HepG2 (cell line): ENCODE measurements at regions not wholly inside any gene's neighbourhood (a gene's known extent, or its start where the extent isn't known, plus 50 kb on each side); places are given as distances from the start of the nearest gene placed in this dataset.
A peak's percentile ranks its signal among the peaks of the same experiment; 100 is the strongest.

ENCODE experiments used
- AHDC1 ChIP-seq: sonication (generic); formaldehyde crosslinking; IDR thresholded peaks from 2 replicates; pipeline ENCODE4 v1.5.1; 2020; ENCODE audit warnings: mild to moderate bottlenecking, missing genetic modification reagents, borderline replicate concordance
- BORCS8-MEF2B ChIP-seq: sonication (generic); formaldehyde crosslinking; IDR thresholded peaks from 2 replicates; pipeline ENCODE4 v1.8.0; 2022; ENCODE audit warnings: mild to moderate bottlenecking, missing genetic modification reagents
- GABPA ChIP-seq, 2 experiments: IDR thresholded peaks; 2 replicates each; pipeline ENCODE4 v1.6.1; 2011 to 2016; ENCODE audit warnings: low read depth in 2 of 2, low read length in 1 of 2, missing biosample characterization in 1 of 2, missing genetic modification characterization in 1 of 2
- HIVEP1 ChIP-seq: sonication (generic); formaldehyde crosslinking; IDR thresholded peaks from 2 replicates; pipeline ENCODE4 v1.4.0; 2020; ENCODE audit warnings: mild to moderate bottlenecking, missing genetic modification reagents
- HOMEZ ChIP-seq: IDR thresholded peaks from 2 replicates; pipeline ENCODE4 v1.6.1; 2016; ENCODE audit warnings: low read depth
- KAT8 ChIP-seq: IDR thresholded peaks from 2 replicates; pipeline ENCODE4 v1.6.1; 2016; ENCODE audit warnings: missing genetic modification reagents, missing compliant biosample characterization
- MXD4 ChIP-seq: IDR thresholded peaks from 2 replicates; pipeline ENCODE4 v1.6.1; 2016; ENCODE audit warnings: mild to moderate bottlenecking, missing biosample characterization, missing genetic modification reagents
- NFE2L1 ChIP-seq: sonication (generic); formaldehyde crosslinking; IDR thresholded peaks from 2 replicates; pipeline ENCODE4 v1.4.0; 2020; ENCODE audit warnings: missing genetic modification reagents, mild to moderate bottlenecking, borderline replicate concordance
- PAWR ChIP-seq: sonication (generic); formaldehyde crosslinking; IDR thresholded peaks from 2 replicates; pipeline ENCODE4 v1.4.0; 2020; ENCODE audit warnings: missing genetic modification reagents, mild to moderate bottlenecking, borderline replicate concordance
- SALL1 ChIP-seq: sonication (generic); formaldehyde crosslinking; IDR thresholded peaks from 2 replicates; pipeline ENCODE4 v1.8.0; 2022; ENCODE audit warnings: mild to moderate bottlenecking, missing genetic modification reagents
- SAP130 ChIP-seq: IDR thresholded peaks from 2 replicates; pipeline ENCODE4 v1.6.1; 2016; ENCODE audit warnings: low read depth
- SOX5 ChIP-seq: IDR thresholded peaks from 2 replicates; pipeline ENCODE4 v1.6.1; 2016; ENCODE audit warnings: borderline replicate concordance
- SP4 ChIP-seq: sonication (generic); formaldehyde crosslinking; IDR thresholded peaks from 2 replicates; pipeline ENCODE4 v1.8.1; 2023; ENCODE audit warnings: mild to moderate bottlenecking, missing genetic modification reagents
- ZBTB7B ChIP-seq: sonication (generic); formaldehyde crosslinking; IDR thresholded peaks from 2 replicates; pipeline ENCODE4 v1.4.0; 2020; ENCODE audit warnings: missing genetic modification reagents
- ZEB1 ChIP-seq: IDR thresholded peaks from 2 replicates; pipeline ENCODE4 v1.6.1; 2012; ENCODE audit warnings: mild to moderate bottlenecking, low read depth, inconsistent platforms; ENCODE audit not compliant: insufficient replicate concordance
- ZHX2 ChIP-seq, 2 experiments: sonication (generic) in 1 of 2; formaldehyde crosslinking in 1 of 2; IDR thresholded peaks; 2 replicates each; pipeline versions ENCODE4 v1.6.1 to v1.9.0; 2014 to 2022; ENCODE audit warnings: antibody characterized with exemption in 1 of 2, borderline replicate concordance in 1 of 2, inconsistent platforms in 1 of 2, low read depth in 1 of 2, missing genetic modification reagents in 1 of 2
- ZNF776 ChIP-seq: sonication (generic); formaldehyde crosslinking; IDR thresholded peaks from 2 replicates; pipeline ENCODE4 v1.4.0; 2020; ENCODE audit warnings: mild to moderate bottlenecking, missing genetic modification reagents

GRCh38 chr6:8166156-8166555 is 63.8 kb upstream of the EEF1E1 start (continued):
- no peak for TF ChIP-seq SP4 (CRISPR knock-in tag)
- peak; percentile 16; the same call in 1 of the 2 replicates for TF ChIP-seq SALL1 (CRISPR knock-in tag)
- no peak for TF ChIP-seq PAWR
- TF ChIP-seq MXD4 (CRISPR knock-in tag), result no peak
- no peak for TF ChIP-seq HIVEP1 (CRISPR knock-in tag)
- no peak for TF ChIP-seq ZNF776
- TF ChIP-seq BORCS8-MEF2B (CRISPR knock-in tag), result no peak
- no peak for TF ChIP-seq ZHX2 (IDR thresholded peaks at IDR 0.05; ENCODE audit: low read depth)
- no peak for TF ChIP-seq ZHX2 (CRISPR knock-in tag; IDR thresholded peaks at IDR 0.05; ENCODE audit: borderline replicate concordance)
- TF ChIP-seq GABPA (IDR thresholded peaks at IDR 0.05; ENCODE audit: low read depth, low read length), result no peak
- 0 out of 2 replicates have a peak, but pooled peaks have one; percentile 15 for TF ChIP-seq GABPA (CRISPR knock-in tag; IDR thresholded peaks at IDR 0.05; ENCODE audit: low read depth)
- TF ChIP-seq SOX5 (CRISPR knock-in tag), result peak; percentile 46; the same call in 1 of the 2 replicates
- no peak for TF ChIP-seq NFE2L1
- TF ChIP-seq ZBTB7B, result no peak
- peak; percentile 36; the same call in 1 of the 2 replicates for TF ChIP-seq HOMEZ (CRISPR knock-in tag)
- no peak for TF ChIP-seq KAT8 (CRISPR knock-in tag)
- peak; percentile 15; the same call in 1 of the 2 replicates for TF ChIP-seq AHDC1 (CRISPR knock-in tag)
- TF ChIP-seq SAP130 (CRISPR knock-in tag), result peak; percentile 45
- TF ChIP-seq ZEB1, result peak; percentile 43
